Memory B cell (primary cell): ENCODE measurements at regions not wholly inside any gene's neighbourhood (a gene's known extent, or its start where the extent isn't known, plus 50 kb on each side); places are given as distances from the start of the nearest gene placed in this dataset.
"Not testable (repeated sequence)": the region's sequence is repeated elsewhere in the genome, so short reads cannot be mapped to it uniquely, and the experiment has no call there.

ENCODE experiments used
- ATAC-seq: fragments of 150-1000 bp; cut with Tn5 transposase; 2 replicates; pipeline ENCODE4 v1.10.0; 2021; ENCODE audit warnings: low read depth, mild to moderate bottlenecking, moderate library complexity
- DNase-seq, 2 donors: peaks; one replicate each; pipeline ENCODE4 v3.0.0; 2022; ENCODE audit warnings: low spot score in 2 of 2
- H3K27ac Mint-ChIP-seq: one replicate; pipeline ENCODE4 v1.8.0; 2022; ENCODE audit warnings: mild to moderate bottlenecking, moderate library complexity, mixed read lengths
- H3K27me3 Mint-ChIP-seq: one replicate; pipeline ENCODE4 v1.8.0; 2022; ENCODE audit warnings: mixed read lengths
- H3K36me3 Mint-ChIP-seq: one replicate; pipeline ENCODE4 v1.8.0; 2022; ENCODE audit warnings: mild to moderate bottlenecking, mixed read lengths
- H3K4me1 Mint-ChIP-seq: one replicate; pipeline ENCODE4 v1.8.0; 2022; ENCODE audit warnings: mixed read lengths
- H3K4me3 Mint-ChIP-seq: one replicate; pipeline ENCODE4 v1.8.0; 2022; ENCODE audit warnings: mild to moderate bottlenecking, moderate library complexity, mixed read lengths
- H3K9me3 Mint-ChIP-seq: one replicate; pipeline ENCODE4 v1.8.0; 2022; ENCODE audit warnings: mixed read lengths

GRCh38 chr6:66522864-66523263, 815.8 kb upstream of the EYS start:
- Mint-ChIP-seq H3K4me3 (no peak overlapping the region), H3K4me1 (no peaks in the 10 kb centered on the region), H3K36me3 (no peaks in the 10 kb centered on the region), H3K9me3 (peaks cover 1% of the 10 kb centered on the region), H3K27me3 (no peaks in the 10 kb centered on the region), H3K27ac (no peak overlapping the region)
- ATAC-seq = no peak
- DNase-seq = no peak

GRCh38 chr6:66516377-66516776, 809.4 kb upstream of the EYS start:
- Mint-ChIP-seq H3K27ac (no peak overlapping the region), H3K9me3 (peaks cover 6% of the 10 kb centered on the region), H3K4me1 (no peaks in the 10 kb centered on the region), H3K36me3 (no peaks in the 10 kb centered on the region), H3K27me3 (no peaks in the 10 kb centered on the region), H3K4me3 (no peak overlapping the region)
- ATAC-seq (no peak), DNase-seq (no peak)

GRCh38 chr6:66508433-66508832, 801.4 kb upstream of the EYS start:
- Mint-ChIP-seq H3K9me3 (peaks cover 10% of the 10 kb centered on the region), H3K4me1 (no peaks in the 10 kb centered on the region), H3K4me3 (no peak overlapping the region), H3K27me3 (no peaks in the 10 kb centered on the region), H3K36me3 (no peaks in the 10 kb centered on the region), H3K27ac (no peak overlapping the region)
- no peak for DNase-seq
- no peak for ATAC-seq

- no peak overlapping the region for H3K4me3 Mint-ChIP-seq
- ATAC-seq = no peak
- H3K4me1 Mint-ChIP-seq = no peaks in the 10 kb centered on the region
These were observed 792.8 kb upstream of the EYS start for GRCh38 chr6:66499851-66500250.

DNA sequence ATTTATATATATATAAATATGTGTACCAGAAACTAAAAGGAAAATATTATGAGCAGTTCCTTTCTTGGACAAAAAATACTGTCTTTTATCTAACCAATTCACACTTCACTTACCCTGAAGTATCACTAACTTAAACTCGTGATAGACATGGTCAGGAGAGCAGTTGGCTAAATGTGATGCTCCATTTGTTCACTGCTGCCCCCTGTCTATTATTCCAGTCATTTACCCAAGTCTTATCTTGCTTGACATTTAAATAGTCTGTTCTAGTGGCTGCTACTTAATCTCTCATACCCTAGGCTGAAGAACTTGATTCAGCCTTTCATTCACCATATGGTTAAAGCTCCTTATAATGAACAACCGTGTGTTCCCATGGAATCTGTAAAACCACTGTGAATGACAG, 789.6 kb upstream of the EYS start:
- Mint-ChIP-seq H3K4me3 (no peak overlapping the region), H3K36me3 (no peaks in the 10 kb centered on the region), H3K27me3 (no peaks in the 10 kb centered on the region), H3K4me1 (no peaks in the 10 kb centered on the region), H3K27ac (no peak overlapping the region), H3K9me3 (peaks cover 11% of the 10 kb centered on the region)
- no peak for ATAC-seq
- DNase-seq = no peak

More at GRCh38 chr6:66499851-66500250, 792.8 kb upstream of the EYS start:
- peaks cover 6% of the 10 kb centered on the region for H3K9me3 Mint-ChIP-seq
- H3K27me3 Mint-ChIP-seq = no peaks in the 10 kb centered on the region
- H3K27ac Mint-ChIP-seq = no peak overlapping the region
- H3K36me3 Mint-ChIP-seq = no peaks in the 10 kb centered on the region
- no peak for DNase-seq

GRCh38 chr6:66494643-66495042, 787.6 kb upstream of the EYS start:
- not testable (repeated sequence) for H3K36me3 Mint-ChIP-seq, DNase-seq, H3K27ac Mint-ChIP-seq, H3K9me3 Mint-ChIP-seq, ATAC-seq, H3K4me3 Mint-ChIP-seq, H3K4me1 Mint-ChIP-seq, H3K27me3 Mint-ChIP-seq

DNA sequence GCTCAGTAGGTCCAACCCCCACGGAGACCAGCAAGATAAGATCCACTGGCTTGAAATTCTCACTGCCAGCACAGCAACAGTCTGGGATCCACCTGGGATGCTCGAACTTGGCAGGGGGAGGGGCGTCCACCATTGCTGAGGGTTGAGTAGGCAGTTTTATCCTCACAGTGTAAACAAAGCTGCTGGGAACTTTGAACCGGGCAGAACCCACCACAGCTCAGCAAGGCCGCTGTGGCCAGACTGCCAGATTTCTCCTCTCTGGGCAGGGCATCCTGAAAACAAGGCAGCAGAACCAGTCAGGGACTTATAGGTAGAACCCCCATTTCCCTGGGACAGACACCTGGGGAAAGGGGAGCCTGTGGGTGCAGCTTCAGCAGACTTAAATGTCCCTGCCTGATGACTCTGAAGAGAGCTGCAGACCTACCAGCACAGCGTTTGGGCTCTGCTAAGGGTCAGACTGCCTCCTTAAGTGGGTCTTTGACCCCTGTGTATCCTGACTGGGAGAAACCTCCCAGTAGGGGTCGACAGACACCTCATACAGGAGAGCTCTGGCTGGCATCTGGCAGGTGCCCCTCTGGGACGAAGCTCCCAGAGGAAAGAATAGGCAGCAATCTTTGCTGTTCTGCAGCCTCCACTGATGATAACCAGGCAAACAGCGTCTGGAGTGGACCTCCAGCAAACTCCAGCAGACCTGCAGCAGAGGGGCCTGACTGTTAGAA, 782.4 kb upstream of the EYS start:
- H3K9me3 Mint-ChIP-seq = peaks cover 6% of the 10 kb centered on the region

GRCh38 chr6:66481216-66481615, 774.2 kb upstream of the EYS start:
- Mint-ChIP-seq H3K4me1 (no peaks in the 10 kb centered on the region), H3K27ac (no peak overlapping the region), H3K4me3 (no peak overlapping the region), H3K9me3 (no peaks in the 10 kb centered on the region), H3K36me3 (no peaks in the 10 kb centered on the region), H3K27me3 (no peaks in the 10 kb centered on the region)
- DNase-seq = no peak
- no peak for ATAC-seq

More for the DNA sequence above, 782.4 kb upstream of the EYS start:
- Mint-ChIP-seq H3K27me3 (no peaks in the 10 kb centered on the region), H3K4me3 (no peak overlapping the region), H3K27ac (no peak overlapping the region), H3K4me1 (no peaks in the 10 kb centered on the region), H3K36me3 (no peaks in the 10 kb centered on the region)
- ATAC-seq = no peak
- DNase-seq = no peak

- H3K4me1 Mint-ChIP-seq = no peaks in the 10 kb centered on the region
- H3K27me3 Mint-ChIP-seq = no peaks in the 10 kb centered on the region
- no peak for ATAC-seq
- H3K27ac Mint-ChIP-seq = no peak overlapping the region
- H3K36me3 Mint-ChIP-seq = no peaks in the 10 kb centered on the region
- no peak overlapping the region for H3K4me3 Mint-ChIP-seq
- peaks cover 2% of the 10 kb centered on the region for H3K9me3 Mint-ChIP-seq
- no peak for DNase-seq
These were observed 771.7 kb upstream of the EYS start for GRCh38 chr6:66478705-66479104.

DNA sequence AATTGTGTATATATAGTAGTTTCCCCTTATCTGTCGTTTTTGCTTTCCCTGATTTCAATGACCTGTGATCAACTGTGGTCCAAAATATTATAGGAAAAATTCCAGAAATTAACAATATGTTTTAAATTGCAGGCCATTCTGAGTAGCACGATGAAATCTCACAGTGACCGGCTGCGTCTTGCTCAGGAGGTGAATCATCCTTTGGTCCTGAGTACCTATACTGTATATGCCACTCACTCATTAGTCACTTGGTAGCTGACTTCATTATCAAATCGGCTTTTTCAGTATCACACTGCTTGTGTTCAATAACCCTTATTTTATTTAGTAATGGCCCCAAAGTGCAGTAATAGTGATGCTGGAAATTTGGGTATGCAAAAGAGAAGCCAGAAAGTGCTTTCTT, 728.3 kb upstream of the EYS start:
- H3K4me3 Mint-ChIP-seq = no peak overlapping the region
- H3K27ac Mint-ChIP-seq = no peak overlapping the region
- no peaks in the 10 kb centered on the region for H3K27me3 Mint-ChIP-seq
- no peaks in the 10 kb centered on the region for H3K36me3 Mint-ChIP-seq
- DNase-seq (no peak), ATAC-seq (no peak)
- no peaks in the 10 kb centered on the region for H3K9me3 Mint-ChIP-seq
- H3K4me1 Mint-ChIP-seq = no peaks in the 10 kb centered on the region

DNA sequence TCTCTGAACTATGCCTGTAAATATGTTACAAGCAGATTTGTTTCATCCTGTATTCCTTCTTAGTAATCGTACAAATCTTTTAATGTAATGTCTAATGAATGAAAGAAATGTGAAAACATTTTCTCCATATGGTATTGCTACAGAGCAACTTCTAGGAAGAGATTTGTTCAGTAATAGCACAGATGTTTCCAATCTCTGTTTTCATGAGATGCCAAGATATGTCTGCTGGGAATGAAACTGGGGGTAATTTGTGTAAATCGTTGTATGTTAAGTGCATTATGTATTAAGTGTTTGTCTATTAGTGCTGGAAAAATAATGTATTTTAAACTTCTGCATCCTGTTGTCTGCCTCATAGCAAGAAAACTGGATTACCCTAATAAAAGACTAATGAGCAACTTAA, 722.2 kb upstream of the EYS start:
- Mint-ChIP-seq H3K27me3 (no peaks in the 10 kb centered on the region), H3K27ac (no peak overlapping the region), H3K4me1 (no peaks in the 10 kb centered on the region), H3K9me3 (no peaks in the 10 kb centered on the region), H3K4me3 (no peak overlapping the region), H3K36me3 (no peaks in the 10 kb centered on the region)
- DNase-seq (no peak), ATAC-seq (no peak)

DNA sequence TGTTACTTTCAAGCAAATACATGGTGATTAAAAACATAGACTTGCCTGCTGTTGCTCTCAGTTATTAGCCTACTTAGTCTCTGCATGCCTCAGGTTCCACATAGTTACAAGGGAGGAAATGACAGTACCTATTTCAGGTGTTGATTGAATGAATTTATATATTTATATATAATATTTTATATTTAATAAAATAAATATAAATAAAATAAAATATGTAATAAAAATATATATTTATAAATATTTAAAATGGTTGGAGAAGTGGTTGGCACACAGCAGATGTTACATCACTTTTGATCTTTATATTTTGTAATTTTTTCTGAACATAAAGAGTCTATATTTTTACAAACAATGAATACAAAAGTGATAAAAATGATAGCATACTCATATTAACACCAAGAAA, 716.0 kb upstream of the EYS start:
- DNase-seq = no peak
- Mint-ChIP-seq H3K27ac (no peak overlapping the region), H3K36me3 (no peaks in the 10 kb centered on the region), H3K9me3 (no peaks in the 10 kb centered on the region), H3K27me3 (no peaks in the 10 kb centered on the region), H3K4me3 (no peak overlapping the region), H3K4me1 (no peaks in the 10 kb centered on the region)
- no peak for ATAC-seq

GRCh38 chr6:66421570-66421969, 714.5 kb upstream of the EYS start:
- Mint-ChIP-seq H3K4me3 (no peak overlapping the region), H3K9me3 (no peaks in the 10 kb centered on the region), H3K27ac (no peak overlapping the region), H3K36me3 (no peaks in the 10 kb centered on the region), H3K4me1 (no peaks in the 10 kb centered on the region), H3K27me3 (no peaks in the 10 kb centered on the region)
- no peak for ATAC-seq
- DNase-seq = no peak

- Mint-ChIP-seq H3K27me3 (no peaks in the 10 kb centered on the region), H3K4me1 (no peaks in the 10 kb centered on the region), H3K9me3 (no peaks in the 10 kb centered on the region), H3K4me3 (no peak overlapping the region), H3K27ac (no peak overlapping the region), H3K36me3 (no peaks in the 10 kb centered on the region)
- no peak for DNase-seq
- no peak for ATAC-seq
These were observed 711.9 kb upstream of the EYS start for GRCh38 chr6:66418906-66419305.

DNA sequence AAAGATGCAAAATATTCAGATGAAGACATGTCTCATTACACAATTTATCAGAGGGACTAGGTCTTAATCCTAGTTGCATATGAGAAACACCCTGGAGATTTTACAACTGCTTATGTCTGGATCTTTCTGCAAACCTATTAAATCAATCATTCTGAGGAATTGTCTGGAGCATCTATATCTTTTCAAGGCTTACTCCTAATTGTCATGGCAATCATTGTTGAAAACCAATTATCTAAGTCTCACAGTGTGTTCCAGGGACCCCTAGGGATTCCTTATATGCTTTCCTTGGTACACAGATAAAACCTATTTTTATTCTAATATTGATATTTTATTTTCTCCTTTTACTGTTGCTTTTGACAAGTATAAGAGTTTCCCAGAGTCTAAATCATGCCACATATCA, 696.9 kb upstream of the EYS start:
- no peak overlapping the region for H3K27ac Mint-ChIP-seq
- no peaks in the 10 kb centered on the region for H3K27me3 Mint-ChIP-seq

More for the DNA sequence above, 696.9 kb upstream of the EYS start:
- H3K36me3 Mint-ChIP-seq = no peaks in the 10 kb centered on the region
- H3K4me1 Mint-ChIP-seq = no peaks in the 10 kb centered on the region
- ATAC-seq = no peak
- peaks cover 4% of the 10 kb centered on the region for H3K9me3 Mint-ChIP-seq
- no peak for DNase-seq
- no peak overlapping the region for H3K4me3 Mint-ChIP-seq
